UCSD-AML1 (cell line): ENCODE measurements at regions not wholly inside any gene's neighbourhood (a gene's known extent, or its start where the extent isn't known, plus 50 kb on each side); places are given as distances from the start of the nearest gene placed in this dataset.
"Not testable (repeated sequence)": the region's sequence is repeated elsewhere in the genome, so short reads cannot be mapped to it uniquely, and the experiment has no call there.

Experiments used
- DNase-seq: peaks from one replicate; lab custom pipeline; 2025; ENCODE audit not compliant: unreplicated experiment; lab: John Stamatoyannopoulos, UW

GRCh38 chr2:106293271-106293783 lies 99.2 kb upstream of the UXS1 start:
- no peak for DNase-seq

- DNase-seq, result no peak
These were observed 98.5 kb upstream of the UXS1 start for GRCh38 chr2:106292627-106293026.

- DNase-seq, result no peak
These were observed 94.8 kb upstream of the UXS1 start for GRCh38 chr2:106288873-106289272.

GRCh38 chr2:106285237-106285829 lies 91.2 kb upstream of the UXS1 start:
- no peak for DNase-seq

DNA sequence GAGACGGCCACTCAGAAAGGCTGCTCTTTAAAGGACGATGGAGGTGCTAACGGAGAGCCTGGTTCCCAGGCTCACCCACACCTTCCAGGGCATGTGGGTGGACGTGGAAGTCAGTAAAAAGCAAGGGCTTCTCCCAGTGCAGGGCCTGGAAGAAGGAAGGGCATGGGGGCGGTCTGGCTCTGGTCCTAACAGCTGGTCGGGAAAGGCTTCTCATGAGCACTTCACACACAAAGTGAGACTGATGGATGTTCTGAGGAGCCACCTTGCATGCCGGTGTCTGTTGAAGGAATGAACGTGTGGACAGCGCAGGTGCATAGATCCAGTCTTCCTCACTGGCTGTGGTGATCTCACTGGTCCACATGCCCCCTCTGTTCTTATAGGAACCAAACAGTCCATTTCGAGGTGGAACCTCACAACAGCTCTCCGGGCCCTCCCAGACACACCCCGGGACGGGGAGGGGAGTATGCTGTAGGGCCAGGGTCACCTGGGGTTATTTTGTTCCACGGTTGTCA lies 90.6 kb upstream of the UXS1 start:
- DNase-seq, result no peak

GRCh38 chr2:106284255-106284654 lies 90.2 kb upstream of the UXS1 start:
- DNase-seq, result no peak

DNA sequence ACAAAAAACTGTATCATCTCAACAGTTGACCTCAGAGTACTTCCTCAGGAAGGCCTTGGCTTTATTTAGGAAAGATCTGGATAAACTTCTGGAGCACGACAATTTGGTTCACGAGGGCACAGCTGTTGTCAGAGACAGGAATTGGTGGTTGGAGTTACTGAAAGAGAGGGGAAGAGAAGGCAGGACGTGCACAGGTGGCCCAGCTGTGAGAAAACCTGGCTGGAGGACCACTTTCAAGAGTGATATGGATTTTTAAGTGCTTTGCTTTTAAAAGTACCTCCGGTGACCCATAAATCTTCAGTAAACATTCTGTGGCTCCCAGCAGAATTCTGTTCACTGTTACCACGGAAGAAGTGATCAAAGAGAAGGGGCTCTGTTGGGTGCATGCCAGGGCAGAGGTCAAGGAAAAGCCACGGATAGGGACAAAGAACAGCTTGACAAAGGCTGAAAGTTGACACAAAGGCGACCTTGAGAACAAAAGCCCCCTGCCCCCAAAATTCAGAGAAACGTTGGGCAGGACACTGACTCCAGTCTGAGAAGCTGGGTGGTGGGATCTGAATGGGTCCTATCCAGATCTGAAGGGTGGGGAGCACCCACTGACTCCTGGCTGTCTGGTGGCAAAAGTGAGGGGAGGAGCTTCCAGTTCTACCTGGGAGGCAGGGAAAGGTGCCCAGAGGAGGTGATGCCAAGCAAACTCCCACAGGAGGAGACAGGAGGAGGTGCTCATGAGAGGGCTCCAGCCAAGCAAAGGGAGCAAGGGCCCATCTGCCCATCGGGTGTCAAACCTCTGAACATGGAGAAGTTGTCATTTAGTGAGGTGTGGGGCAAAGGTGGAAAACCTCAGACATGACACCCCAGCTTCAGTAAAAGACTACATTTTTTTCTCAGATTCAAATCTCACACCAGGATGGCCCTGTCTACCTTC lies 89.4 kb upstream of the UXS1 start:
- not testable (repeated sequence) for DNase-seq

GRCh38 chr2:106282462-106283170 lies 88.5 kb upstream of the UXS1 start:
- DNase-seq, result no peak

GRCh38 chr2:106281907-106282430 lies 87.9 kb upstream of the UXS1 start:
- not testable (repeated sequence) for DNase-seq

GRCh38 chr2:106280722-106281446 lies 86.8 kb upstream of the UXS1 start:
- no peak for DNase-seq

DNA sequence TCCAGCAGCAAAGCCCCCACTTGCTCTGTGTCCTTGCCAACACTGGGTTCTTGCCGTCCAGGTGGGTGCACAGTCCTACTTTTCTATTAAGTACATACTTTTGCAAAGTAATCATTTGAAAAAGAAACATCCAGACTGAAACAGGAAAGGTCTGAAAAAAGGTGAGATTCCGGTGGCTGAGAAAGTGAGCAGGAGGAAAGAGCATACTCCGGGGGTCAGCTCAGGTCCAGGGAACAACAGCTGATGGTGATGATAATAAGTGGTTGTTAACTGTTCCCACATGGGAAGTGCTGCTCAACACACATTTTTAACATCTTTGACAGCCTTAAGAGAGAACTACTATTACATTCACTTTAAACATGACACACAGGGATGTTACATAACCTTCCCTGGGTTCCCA lies 86.1 kb upstream of the UXS1 start:
- no peak for DNase-seq

- no peak for DNase-seq
These were observed 84.2 kb upstream of the UXS1 start for GRCh38 chr2:106278112-106278876.

GRCh38 chr2:106277426-106277825 lies 83.3 kb upstream of the UXS1 start:
- no peak for DNase-seq

DNA sequence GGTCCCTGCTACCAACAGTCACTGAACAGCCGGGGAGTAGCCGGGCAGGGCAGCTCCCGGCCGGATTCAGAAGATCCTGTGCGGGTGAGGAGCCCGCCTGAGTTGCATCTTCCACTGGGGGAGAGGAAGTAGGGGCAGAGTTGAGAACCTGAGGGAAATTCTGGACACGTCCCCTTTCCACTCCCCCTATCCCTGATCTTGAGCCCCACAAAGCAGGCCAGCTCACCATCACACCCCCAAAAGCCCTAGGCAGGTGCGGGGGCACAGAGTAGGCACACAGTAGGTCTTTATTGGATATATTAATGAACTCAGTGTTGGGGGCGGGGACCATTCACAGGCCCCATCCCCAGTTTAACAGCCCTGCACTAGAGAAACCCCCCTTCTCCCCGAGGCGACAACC lies 81.9 kb upstream of the UXS1 start:
- no peak for DNase-seq

DNA sequence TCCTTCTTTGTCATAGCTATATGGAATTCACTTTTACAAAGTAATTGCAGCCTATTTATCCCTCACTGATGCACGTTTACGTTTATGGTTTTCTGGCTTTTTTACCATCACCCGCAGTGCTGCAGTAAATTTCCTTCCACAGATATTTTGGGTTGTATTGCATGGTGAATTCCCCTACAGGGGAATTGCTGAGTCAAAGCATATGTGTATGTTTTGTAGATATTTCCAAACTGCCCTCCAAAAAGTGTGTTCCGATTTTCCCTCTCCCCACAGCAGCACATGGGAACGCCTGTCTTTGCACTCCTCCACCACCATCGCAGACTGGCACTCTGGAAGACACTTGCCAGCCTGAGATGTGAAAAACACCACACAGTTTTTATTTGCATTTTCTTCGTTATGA lies 80.6 kb upstream of the UXS1 start:
- no peak for DNase-seq

DNA sequence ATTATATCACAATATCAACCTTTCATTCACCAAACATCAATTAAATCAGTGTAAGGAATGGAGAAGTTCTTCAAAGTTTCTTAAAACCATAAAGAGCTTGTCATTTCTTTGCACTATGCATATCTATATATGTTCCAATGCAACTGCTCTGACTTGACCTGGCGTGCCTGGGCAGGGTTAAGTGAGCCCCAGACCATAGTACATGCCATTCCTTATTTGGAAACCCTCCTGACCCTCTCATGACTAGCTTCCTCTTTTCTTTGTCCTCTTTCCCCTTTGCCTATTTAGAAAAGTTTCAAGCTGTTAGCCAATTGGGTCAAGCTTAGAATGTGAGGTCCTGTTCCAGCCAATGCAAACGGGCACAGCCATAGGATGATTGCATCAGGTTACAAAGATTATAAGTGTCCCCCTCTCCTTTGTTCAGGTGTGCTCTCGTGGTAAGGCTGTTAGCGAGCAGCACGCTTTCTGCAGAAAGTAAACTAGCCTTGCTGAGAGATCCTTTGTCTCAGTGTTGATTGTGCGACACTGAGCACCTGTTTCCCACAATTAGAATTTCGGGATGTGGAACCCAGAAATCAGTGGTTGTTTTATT lies 78.2 kb upstream of the UXS1 start:
- DNase-seq, result no peak

DNA sequence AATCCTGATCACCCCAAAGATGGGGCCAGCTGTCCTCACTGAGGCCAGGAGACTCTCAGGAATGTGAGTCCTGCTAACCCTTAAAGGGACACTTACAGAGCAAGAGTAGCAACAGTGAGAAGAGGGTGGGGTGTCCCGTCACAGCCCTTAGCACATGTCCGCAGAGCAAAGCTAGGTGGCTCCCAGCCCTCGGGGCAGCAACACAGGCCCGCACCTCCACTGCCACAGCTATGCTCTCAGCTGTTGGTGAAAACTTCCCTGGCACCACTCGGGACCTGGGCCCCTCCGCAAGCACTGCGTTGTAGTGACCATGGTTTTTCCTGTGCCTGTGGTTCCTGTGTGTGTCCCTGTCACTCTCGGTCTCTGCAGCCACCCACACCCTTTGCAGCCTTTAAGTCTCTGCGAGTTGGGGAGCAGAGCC lies 76.4 kb upstream of the UXS1 start:
- DNase-seq, result no peak

DNA sequence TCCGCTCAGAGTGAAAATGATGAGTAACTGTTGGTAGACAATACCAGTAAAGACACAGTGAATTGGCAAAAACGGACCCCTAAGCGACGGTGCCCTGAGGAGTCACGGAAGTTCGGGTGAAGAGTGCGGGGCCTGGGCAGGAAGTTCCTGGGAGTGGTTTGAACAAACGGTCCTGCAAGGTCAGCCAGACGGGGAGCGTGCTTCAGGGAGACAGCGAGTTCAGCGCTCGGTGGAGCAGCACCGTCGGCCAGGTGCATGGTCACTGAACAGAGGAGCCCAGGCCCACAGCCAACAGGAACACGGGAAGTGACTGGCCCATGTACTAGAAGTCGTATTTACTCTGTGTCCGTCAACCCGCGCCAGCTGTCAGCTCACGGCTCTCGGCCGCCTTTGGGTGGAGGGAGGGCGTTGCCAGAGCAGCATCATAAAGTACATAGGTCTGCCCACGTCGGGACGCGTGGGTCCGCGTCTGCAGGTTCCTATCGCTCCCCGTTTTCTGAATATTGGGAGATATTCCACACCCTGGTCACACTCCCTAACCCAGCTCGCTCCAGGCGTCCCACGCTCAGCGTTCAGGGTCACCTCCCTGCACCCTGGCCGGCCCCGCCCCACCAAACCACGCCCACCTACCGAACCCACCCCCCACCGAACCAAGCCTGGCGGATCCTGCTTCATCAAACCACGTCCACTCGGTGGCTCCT lies 75.6 kb upstream of the UXS1 start:
- peak; percentile 18 for DNase-seq

DNA sequence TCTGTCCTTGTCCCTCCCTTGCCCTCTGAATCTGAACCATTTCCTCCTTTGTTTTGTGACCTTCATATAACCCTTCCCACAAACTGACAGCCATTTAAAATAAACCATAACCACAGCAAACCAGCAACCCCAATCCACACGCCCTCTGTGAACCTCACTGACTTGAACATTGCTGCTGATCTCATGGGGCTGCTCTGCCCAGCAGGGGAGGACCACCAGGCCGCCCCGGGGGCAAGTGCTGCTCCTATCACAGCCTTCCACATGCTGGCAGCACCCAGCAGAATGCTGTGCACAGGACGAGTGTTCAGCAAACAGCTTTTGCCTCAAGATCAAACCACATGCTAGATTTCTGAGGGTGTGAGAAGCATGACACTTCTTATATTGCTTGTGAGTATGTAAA lies 73.9 kb upstream of the UXS1 start:
- DNase-seq, result no peak
